ENCODE measurements at regions not wholly inside any gene's neighbourhood (a gene's known extent, or its start where the extent isn't known, plus 50 kb on each side); places are given as distances from the start of the nearest gene placed in this dataset.

- Histone ChIP-seq H3K36me3 (no peaks in the 10 kb centered on the region), H3K4me3 (no peak overlapping the region), H3K27me3 (no peaks in the 10 kb centered on the region), H3K27ac (no peak overlapping the region), H3K9me3 (no peaks in the 10 kb centered on the region), H3K4me1 (no peaks in the 10 kb centered on the region)
- no peak for TF ChIP-seq CTCF (IDR thresholded peaks at IDR 0.05)
- intact Hi-C loops (cut with DNase I; ENCODE audit: low total_unique reads), result no loop called here
- no peak for DNase-seq
These were observed 149.9 kb upstream of the GAS1 start for GRCh38 chr9:87097238-87097637.

DNA sequence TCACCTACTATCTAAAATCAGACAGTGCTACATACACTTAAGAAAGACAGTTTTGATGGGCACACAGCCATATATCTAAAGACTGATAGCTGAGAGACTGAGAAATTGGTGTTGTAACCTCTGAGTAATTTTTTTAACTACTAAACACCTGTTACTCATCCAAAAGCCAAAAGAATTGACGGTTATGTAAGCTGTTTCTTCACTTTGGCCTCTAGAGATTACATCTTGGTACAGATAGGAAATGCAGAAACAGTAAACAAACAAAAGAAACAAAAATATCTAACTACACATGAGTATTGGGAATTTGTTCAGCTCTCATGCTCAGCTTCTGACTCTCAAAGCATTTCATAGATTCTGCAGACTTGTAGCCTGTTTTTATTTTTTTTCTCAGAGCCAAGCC lies 152.1 kb upstream of the GAS1 start:
- Histone ChIP-seq H3K27ac (no peak overlapping the region), H3K4me3 (no peak overlapping the region), H3K27me3 (no peaks in the 10 kb centered on the region), H3K36me3 (no peaks in the 10 kb centered on the region), H3K4me1 (no peaks in the 10 kb centered on the region), H3K9me3 (no peaks in the 10 kb centered on the region)
- DNase-seq, result no peak
- intact Hi-C loops (cut with DNase I; ENCODE audit: low total_unique reads), result no loop called here
- no peak for TF ChIP-seq CTCF (IDR thresholded peaks at IDR 0.05)

DNA sequence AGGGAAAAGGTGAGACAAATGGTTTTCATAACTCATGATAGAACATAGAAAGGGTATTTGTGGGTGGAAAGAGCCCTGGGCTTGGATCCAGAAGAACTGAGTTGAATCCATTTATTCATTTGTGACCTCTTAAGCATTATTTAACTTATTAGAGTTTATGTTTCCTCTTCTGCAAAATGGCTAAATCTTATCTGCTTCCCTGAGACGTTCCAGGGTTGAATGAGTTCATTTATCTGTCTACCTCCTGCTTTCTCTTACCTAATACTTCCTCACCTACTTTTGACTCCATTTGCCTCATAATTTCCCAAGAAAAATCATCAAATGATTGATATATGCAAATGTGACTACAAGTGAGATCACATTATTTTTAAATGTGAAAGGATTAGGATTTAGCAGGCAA lies 152.7 kb upstream of the GAS1 start:
- H3K4me3 ChIP-seq, result no peak overlapping the region
- no peaks in the 10 kb centered on the region for H3K36me3 ChIP-seq
- TF ChIP-seq CTCF (IDR thresholded peaks at IDR 0.05), result no peak
- H3K27ac ChIP-seq, result no peak overlapping the region
- intact Hi-C loops (cut with DNase I; ENCODE audit: low total_unique reads), result no loop called here
- no peaks in the 10 kb centered on the region for H3K4me1 ChIP-seq
- DNase-seq, result no peak
- H3K27me3 ChIP-seq, result no peaks in the 10 kb centered on the region
- H3K9me3 ChIP-seq, result no peaks in the 10 kb centered on the region

DNA sequence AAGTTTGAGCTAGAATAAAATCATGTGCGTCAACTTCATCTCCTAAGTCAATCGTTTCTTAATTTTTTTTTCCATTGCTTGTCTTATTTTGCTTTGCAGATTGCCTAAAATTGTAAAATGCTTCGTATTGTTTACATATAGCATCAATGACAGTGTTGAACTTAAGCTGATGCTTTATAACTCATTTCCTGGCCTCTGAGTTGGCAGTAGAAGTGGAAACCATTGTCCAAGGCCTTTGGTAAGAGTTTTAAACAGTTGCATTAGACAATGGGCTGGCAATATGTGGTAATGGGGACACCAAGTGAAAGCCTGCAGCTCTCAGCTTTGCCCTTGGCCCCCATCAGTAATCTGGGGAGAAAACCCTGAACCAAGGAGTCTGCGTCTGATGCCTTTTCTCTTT lies 154.8 kb upstream of the GAS1 start:
- Histone ChIP-seq H3K4me1 (no peaks in the 10 kb centered on the region), H3K9me3 (no peaks in the 10 kb centered on the region), H3K27me3 (no peaks in the 10 kb centered on the region), H3K36me3 (no peaks in the 10 kb centered on the region), H3K4me3 (no peak overlapping the region), H3K27ac (no peak overlapping the region)
- intact Hi-C loops (cut with DNase I; ENCODE audit: low total_unique reads), result no loop called here
- DNase-seq, result no peak
- TF ChIP-seq CTCF (IDR thresholded peaks at IDR 0.05), result no peak

DNA sequence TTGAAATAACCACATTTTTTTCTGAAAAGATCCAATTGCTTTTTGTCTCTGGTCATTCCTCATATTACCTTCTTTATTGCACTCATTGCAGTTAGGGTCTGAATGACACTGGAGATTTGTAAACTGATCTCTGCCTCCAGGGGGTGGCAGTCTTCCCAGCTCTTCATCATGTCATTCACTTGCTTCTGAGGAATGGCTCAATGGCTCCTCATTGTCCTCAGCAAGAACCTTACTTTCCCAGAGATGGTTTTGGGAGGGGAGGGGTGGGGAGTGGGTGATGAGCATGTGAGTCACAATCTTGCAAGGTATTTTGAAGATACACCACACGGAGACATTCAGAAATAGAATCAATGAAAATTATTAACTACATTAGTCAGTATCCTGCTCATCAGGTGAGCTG lies 159.8 kb upstream of the GAS1 start:
- no peak for DNase-seq
- intact Hi-C loops (cut with DNase I; ENCODE audit: low total_unique reads), result no loop called here

More for the DNA sequence above, 159.8 kb upstream of the GAS1 start:
- Histone ChIP-seq H3K27ac (no peak overlapping the region), H3K4me1 (peaks cover 0 to 27% (median 8%) of the 10 kb centered on the region in 4 donors), H3K9me3 (no peaks in the 10 kb centered on the region), H3K4me3 (no peak overlapping the region), H3K36me3 (no peaks in the 10 kb centered on the region), H3K27me3 (no peaks in the 10 kb centered on the region)
- no peak for TF ChIP-seq CTCF (IDR thresholded peaks at IDR 0.05)

Measured in tibial artery (tissue), 4 donors.